Lung (tissue), 11 donors: ENCODE measurements at regions not wholly inside any gene's neighbourhood (a gene's known extent, or its start where the extent isn't known, plus 50 kb on each side); places are given as distances from the start of the nearest gene placed in this dataset.

Experiments used
- ATAC-seq: fragments of 200-7000 bp; cut with Tn5 transposase; one replicate; pipeline ENCODE4 v1.9.1; 2020; ENCODE audit warnings: moderate number of reproducible peaks; ENCODE audit not compliant: insufficient read depth, low FRiP score
- DNase-seq, 3 donors: peaks; one replicate each; pipeline ENCODE4 v3.0.0-alpha.2; 2013 to 2017
- H3K27ac ChIP-seq, 2 donors: one replicate each; pipeline ENCODE4 v1.5.1; 2013; ENCODE audit warnings: mild to moderate bottlenecking in 2 of 2, moderate library complexity in 2 of 2, control low read depth in 1 of 2, inconsistent platforms in 1 of 2, low read depth in 1 of 2, low read length in 1 of 2
- H3K27me3 ChIP-seq, 3 donors: one replicate each; pipeline ENCODE4 v1.5.1; 2013; ENCODE audit warnings: low read length in 2 of 3; ENCODE audit not compliant: control insufficient read depth in 3 of 3, insufficient read depth in 3 of 3
- H3K36me3 ChIP-seq, 4 donors: one replicate each; pipeline ENCODE4 v1.5.1; 2013; ENCODE audit warnings: low read length in 4 of 4, mild to moderate bottlenecking in 1 of 4, moderate library complexity in 1 of 4; ENCODE audit not compliant: control insufficient read depth in 4 of 4, insufficient read depth in 4 of 4
- H3K4me1 ChIP-seq, 5 donors: one replicate each; pipeline ENCODE4 v1.5.1; 2013; ENCODE audit warnings: low read length in 5 of 5, mild to moderate bottlenecking in 2 of 5, moderate library complexity in 1 of 5; ENCODE audit not compliant: control insufficient read depth in 5 of 5, insufficient read depth in 5 of 5
- H3K4me3 ChIP-seq: one replicate; pipeline ENCODE4 v1.5.1; 2013; ENCODE audit warnings: mild to moderate bottlenecking, control low read depth, moderate library complexity
- H3K9ac ChIP-seq, 2 donors: one replicate each; pipeline ENCODE4 v1.5.1; 2013; ENCODE audit warnings: low read length in 2 of 2, control low read depth in 1 of 2; ENCODE audit not compliant: insufficient read depth in 1 of 2
- H3K9me3 ChIP-seq, 4 donors: one replicate each; pipeline ENCODE4 v1.5.1; 2013; ENCODE audit warnings: low read length in 3 of 4, mild to moderate bottlenecking in 1 of 4, moderate library complexity in 1 of 4; ENCODE audit not compliant: control insufficient read depth in 4 of 4, insufficient read depth in 3 of 4
- CTCF ChIP-seq: IDR thresholded peaks from 2 replicates; pipeline ENCODE4 v1.5.1; 2012; ENCODE audit warnings: mild to moderate bottlenecking; ENCODE audit errors: control extremely low read depth, extremely low read depth
- WGBS, 2 donors: extraction: QIAGEN DNeasy Blood & Tissue Kit; methylation state at CpG; one replicate each; pipeline ENCODE4 v1.1.7; 2013; 5-methylcytosine and 5-hydroxymethylcytosine counted together
- donor health status: control.
- donor health status: control.
- donor health status: Bipolar disorder and iron deficiency.
- donor health status: healthy.
- donor health status: DM: yes; HTN: yes; CAD: no.

- TF ChIP-seq CTCF: no peak
- peaks cover 0 to 5% (median 4%) of the 10 kb centered on the region in 5 donors for H3K4me1 ChIP-seq
- H3K4me3 ChIP-seq: no peak overlapping the region
- no peaks in the 10 kb centered on the region for H3K36me3 ChIP-seq
- no peak overlapping the region for H3K27ac ChIP-seq
- no peak for DNase-seq
- ATAC-seq: no peak
- no peak overlapping the region for H3K9ac ChIP-seq
- H3K27me3 ChIP-seq: no peaks in the 10 kb centered on the region
- WGBS, 2 donors: 16 to 41% methylated on average over 1 of the region's 1 CpG
- H3K9me3 ChIP-seq: peaks cover 2 to 6% (median 4%) of the 10 kb centered on the region in 4 donors
Measured at GRCh38 chr1:101476541-101476940, 239.7 kb downstream of the S1PR1 start.

DNA sequence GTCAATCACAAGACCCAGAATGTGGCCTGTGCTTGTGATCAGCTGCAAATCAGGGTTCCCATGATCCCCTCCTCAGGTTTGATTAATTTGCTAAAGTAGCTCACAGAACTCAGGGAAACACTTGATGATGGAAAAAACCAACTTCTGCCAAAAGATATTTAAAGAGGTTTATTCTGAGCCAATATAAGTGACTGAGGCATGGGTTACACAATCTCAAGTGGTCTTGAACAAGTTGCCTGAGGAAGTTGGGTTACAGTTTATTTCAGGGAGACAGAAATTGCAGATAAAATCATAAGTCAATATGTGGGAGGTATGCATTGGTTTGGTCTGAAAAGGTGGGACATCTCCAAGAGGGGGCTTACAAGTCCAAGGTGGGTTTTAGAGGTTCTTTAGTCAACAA is 243.1 kb downstream of the S1PR1 start:
- ATAC-seq (peak; percentile 36), DNase-seq (peak in 2 of 3 donors; percentile 32 to 74)
- Histone ChIP-seq H3K27ac (no peak overlapping the region), H3K4me1 (peaks cover 2 to 20% (median 4%) of the 10 kb centered on the region in 5 donors), H3K36me3 (no peaks in the 10 kb centered on the region), H3K9me3 (peaks cover 0 to 3% (median 0%) of the 10 kb centered on the region in 4 donors), H3K9ac (no peak overlapping the region), H3K27me3 (no peaks in the 10 kb centered on the region), H3K4me3 (no peak overlapping the region)
- no peak for TF ChIP-seq CTCF

DNA sequence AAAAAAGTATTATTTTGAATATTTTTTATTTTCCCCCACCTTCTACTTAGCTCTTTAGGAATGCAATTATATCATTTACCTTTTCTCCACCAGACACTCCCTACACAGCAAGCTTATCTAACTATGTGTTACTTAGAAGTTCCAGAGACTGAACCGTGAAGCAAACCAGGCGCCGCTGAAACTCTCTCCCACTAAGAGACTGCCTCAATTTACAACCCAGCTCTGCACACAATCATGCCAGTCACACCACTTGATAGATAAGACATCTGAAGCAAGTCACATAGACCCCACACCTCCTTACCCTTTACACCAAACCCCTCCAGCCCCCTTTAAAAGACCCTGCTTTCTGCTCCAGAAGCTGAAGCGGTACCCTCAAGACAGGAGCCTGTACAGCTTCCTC is 245.5 kb downstream of the S1PR1 start:
- Histone ChIP-seq H3K36me3 (no peaks in the 10 kb centered on the region), H3K9me3 (peaks cover 0 to 3% (median 0%) of the 10 kb centered on the region in 4 donors), H3K9ac (no peak overlapping the region), H3K27me3 (no peaks in the 10 kb centered on the region), H3K4me1 (peaks cover 2 to 43% (median 4%) of the 10 kb centered on the region in 5 donors), H3K27ac (no peak overlapping the region), H3K4me3 (no peak overlapping the region)
- 71 to 80% methylated on average over 4 of the region's 4 CpGs for WGBS, 2 donors
- DNase-seq (no peak), ATAC-seq (no peak)
- no peak for TF ChIP-seq CTCF

GRCh38 chr1:101483982-101484688 is 247.3 kb downstream of the S1PR1 start:
- TF ChIP-seq CTCF: no peak
- Histone ChIP-seq H3K27me3 (no peaks in the 10 kb centered on the region), H3K36me3 (no peaks in the 10 kb centered on the region), H3K27ac (no peak overlapping the region), H3K9ac (no peak overlapping the region), H3K9me3 (no peaks in the 10 kb centered on the region), H3K4me1 (peaks cover 2 to 43% (median 4%) of the 10 kb centered on the region in 5 donors), H3K4me3 (no peak overlapping the region)
- DNase-seq: peak; percentile 82 to 99 (median 98)
- 58 to 74% methylated on average over 5 of the region's 5 CpGs for WGBS, 2 donors
- no peak for ATAC-seq
